ENCODE measurements at regions not wholly inside any gene's neighbourhood (a gene's known extent, or its start where the extent isn't known, plus 50 kb on each side); places are given as distances from the start of the nearest gene placed in this dataset.

DNA sequence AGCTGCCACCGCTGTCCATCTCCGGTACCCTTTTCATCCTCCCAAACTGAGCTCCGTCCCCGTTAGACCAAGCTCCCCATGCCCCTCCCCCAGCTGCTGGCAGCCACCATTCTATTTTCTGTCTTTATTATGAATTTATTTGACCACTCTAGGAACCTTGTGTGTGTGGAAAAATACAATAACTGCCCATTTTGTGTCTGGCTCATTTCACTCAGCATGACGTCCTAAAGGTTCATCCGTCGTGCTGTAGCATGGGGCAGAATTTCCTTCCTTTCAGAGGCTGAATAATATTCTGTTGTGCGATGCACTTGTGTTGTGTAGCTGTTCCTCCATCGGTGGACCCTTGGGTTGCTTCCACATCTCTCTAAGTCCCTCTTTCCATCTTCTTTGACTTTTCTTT lies 263.1 kb downstream of the SEC14L1 start (continued):
- TF ChIP-seq ZKSCAN8 (CRISPR knock-in tag; IDR thresholded peaks at IDR 0.05) (no peak), ZNF174 (CRISPR knock-in tag; IDR thresholded peaks at IDR 0.05) (no peak), ZNF140 (CRISPR knock-in tag; IDR thresholded peaks at IDR 0.05) (no peak), SETDB1 (IDR thresholded peaks at IDR 0.05; ENCODE audit: low read length) (no peak), POU5F1 (IDR thresholded peaks at IDR 0.05; ENCODE audit: borderline replicate concordance, low read depth, low read length, partially characterized antibody) (no peak)
- TF ChIP-seq, protein P1, sequence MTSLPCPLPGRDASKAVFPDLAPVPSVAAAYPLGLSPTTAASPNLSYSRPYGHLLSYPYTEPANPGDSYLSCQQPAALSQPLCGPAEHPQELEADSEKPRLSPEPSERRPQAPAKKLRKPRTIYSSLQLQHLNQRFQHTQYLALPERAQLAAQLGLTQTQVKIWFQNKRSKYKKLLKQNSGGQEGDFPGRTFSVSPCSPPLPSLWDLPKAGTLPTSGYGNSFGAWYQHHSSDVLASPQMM (CRISPR knock-in tag; IDR thresholded peaks at IDR 0.05): no peak
- TF ChIP-seq, protein P2, sequence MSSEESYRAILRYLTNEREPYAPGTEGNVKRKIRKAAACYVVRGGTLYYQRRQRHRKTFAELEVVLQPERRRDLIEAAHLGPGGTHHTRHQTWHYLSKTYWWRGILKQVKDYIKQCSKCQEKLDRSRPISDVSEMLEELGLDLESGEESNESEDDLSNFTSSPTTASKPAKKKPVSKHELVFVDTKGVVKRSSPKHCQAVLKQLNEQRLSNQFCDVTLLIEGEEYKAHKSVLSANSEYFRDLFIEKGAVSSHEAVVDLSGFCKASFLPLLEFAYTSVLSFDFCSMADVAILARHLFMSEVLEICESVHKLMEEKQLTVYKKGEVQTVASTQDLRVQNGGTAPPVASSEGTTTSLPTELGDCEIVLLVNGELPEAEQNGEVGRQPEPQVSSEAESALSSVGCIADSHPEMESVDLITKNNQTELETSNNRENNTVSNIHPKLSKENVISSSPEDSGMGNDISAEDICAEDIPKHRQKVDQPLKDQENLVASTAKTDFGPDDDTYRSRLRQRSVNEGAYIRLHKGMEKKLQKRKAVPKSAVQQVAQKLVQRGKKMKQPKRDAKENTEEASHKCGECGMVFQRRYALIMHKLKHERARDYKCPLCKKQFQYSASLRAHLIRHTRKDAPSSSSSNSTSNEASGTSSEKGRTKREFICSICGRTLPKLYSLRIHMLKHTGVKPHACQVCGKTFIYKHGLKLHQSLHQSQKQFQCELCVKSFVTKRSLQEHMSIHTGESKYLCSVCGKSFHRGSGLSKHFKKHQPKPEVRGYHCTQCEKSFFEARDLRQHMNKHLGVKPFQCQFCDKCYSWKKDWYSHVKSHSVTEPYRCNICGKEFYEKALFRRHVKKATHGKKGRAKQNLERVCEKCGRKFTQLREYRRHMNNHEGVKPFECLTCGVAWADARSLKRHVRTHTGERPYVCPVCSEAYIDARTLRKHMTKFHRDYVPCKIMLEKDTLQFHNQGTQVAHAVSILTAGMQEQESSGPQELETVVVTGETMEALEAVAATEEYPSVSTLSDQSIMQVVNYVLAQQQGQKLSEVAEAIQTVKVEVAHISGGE (CRISPR knock-in tag; IDR thresholded peaks at IDR 0.05): no peak
